ENCODE measurements at regions not wholly inside any gene's neighbourhood (a gene's known extent, or its start where the extent isn't known, plus 50 kb on each side); places are given as distances from the start of the nearest gene placed in this dataset.
A peak's percentile ranks its signal among the peaks of the same experiment; 100 is the strongest.

GRCh38 chr12:31214626-31215517, 111.1 kb downstream of the SINHCAF start:
- TF ChIP-seq, protein P1, sequence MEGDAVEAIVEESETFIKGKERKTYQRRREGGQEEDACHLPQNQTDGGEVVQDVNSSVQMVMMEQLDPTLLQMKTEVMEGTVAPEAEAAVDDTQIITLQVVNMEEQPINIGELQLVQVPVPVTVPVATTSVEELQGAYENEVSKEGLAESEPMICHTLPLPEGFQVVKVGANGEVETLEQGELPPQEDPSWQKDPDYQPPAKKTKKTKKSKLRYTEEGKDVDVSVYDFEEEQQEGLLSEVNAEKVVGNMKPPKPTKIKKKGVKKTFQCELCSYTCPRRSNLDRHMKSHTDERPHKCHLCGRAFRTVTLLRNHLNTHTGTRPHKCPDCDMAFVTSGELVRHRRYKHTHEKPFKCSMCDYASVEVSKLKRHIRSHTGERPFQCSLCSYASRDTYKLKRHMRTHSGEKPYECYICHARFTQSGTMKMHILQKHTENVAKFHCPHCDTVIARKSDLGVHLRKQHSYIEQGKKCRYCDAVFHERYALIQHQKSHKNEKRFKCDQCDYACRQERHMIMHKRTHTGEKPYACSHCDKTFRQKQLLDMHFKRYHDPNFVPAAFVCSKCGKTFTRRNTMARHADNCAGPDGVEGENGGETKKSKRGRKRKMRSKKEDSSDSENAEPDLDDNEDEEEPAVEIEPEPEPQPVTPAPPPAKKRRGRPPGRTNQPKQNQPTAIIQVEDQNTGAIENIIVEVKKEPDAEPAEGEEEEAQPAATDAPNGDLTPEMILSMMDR (conservative IDR thresholded peaks at IDR 0.05; ENCODE audit: control insufficient read depth, insufficient read depth, low read depth, low read length) = no peak
- H3K4me3 ChIP-seq (ENCODE audit: control insufficient read depth, low read depth, low read length) = no peak overlapping the region
- DNase-seq (ENCODE audit: low read depth) = no peak

GRCh38 chr12:31215518-31216232, 110.3 kb downstream of the SINHCAF start:
- TF ChIP-seq, protein P1 (conservative IDR thresholded peaks at IDR 0.05; ENCODE audit: control insufficient read depth, insufficient read depth, low read depth, low read length) = no peak
- DNase-seq (ENCODE audit: low read depth) = no peak
- H3K4me3 ChIP-seq (ENCODE audit: control insufficient read depth, low read depth, low read length) = no peak overlapping the region

- TF ChIP-seq, protein P1 (conservative IDR thresholded peaks at IDR 0.05; ENCODE audit: control insufficient read depth, insufficient read depth, low read depth, low read length) = no peak
- H3K4me3 ChIP-seq (ENCODE audit: control insufficient read depth, low read depth, low read length) = no peak overlapping the region
- DNase-seq (ENCODE audit: low read depth) = no peak
Measured at GRCh38 chr12:31216479-31216878, 109.5 kb downstream of the SINHCAF start.

GRCh38 chr12:31217356-31218130, 108.4 kb downstream of the SINHCAF start:
- TF ChIP-seq, protein P1 (conservative IDR thresholded peaks at IDR 0.05; ENCODE audit: control insufficient read depth, insufficient read depth, low read depth, low read length) = no peak
- no peak overlapping the region for H3K4me3 ChIP-seq (ENCODE audit: control insufficient read depth, low read depth, low read length)
- DNase-seq (ENCODE audit: low read depth) = peak; percentile 31

- TF ChIP-seq, protein P1 (conservative IDR thresholded peaks at IDR 0.05; ENCODE audit: control insufficient read depth, insufficient read depth, low read depth, low read length) = no peak
- H3K4me3 ChIP-seq (ENCODE audit: control insufficient read depth, low read depth, low read length) = no peak overlapping the region
- no peak for DNase-seq (ENCODE audit: low read depth)
Measured at GRCh38 chr12:31218203-31219025, 107.5 kb downstream of the SINHCAF start.

DNA sequence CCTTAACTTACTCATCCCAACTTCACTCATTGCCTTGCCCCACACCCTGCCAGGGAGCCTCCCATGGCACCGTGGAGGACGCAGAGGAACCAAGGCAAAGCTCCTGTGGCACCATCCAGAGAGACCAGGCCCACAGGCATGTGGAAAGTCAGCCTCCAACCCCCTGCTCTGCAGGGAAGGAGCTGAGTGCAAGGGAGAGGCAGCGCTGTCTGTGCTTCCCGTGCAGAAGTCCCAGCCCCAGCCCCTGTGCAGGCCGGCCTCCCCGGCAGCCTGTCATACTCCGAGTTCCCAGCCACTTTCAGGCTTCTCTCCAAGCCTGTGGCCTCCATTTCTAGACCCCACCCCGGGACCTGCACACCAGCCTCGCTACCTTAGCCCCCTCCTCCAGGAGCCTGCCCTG, 106.4 kb downstream of the SINHCAF start:
- H3K4me3 ChIP-seq (ENCODE audit: control insufficient read depth, low read depth, low read length) = no peak overlapping the region
- TF ChIP-seq, protein P1 (conservative IDR thresholded peaks at IDR 0.05; ENCODE audit: control insufficient read depth, insufficient read depth, low read depth, low read length) = no peak
- no peak for DNase-seq (ENCODE audit: low read depth)
